Mesendoderm (in vitro differentiated cells): ENCODE measurements at regions not wholly inside any gene's neighbourhood (a gene's known extent, or its start where the extent isn't known, plus 50 kb on each side); places are given as distances from the start of the nearest gene placed in this dataset.

Experiments
- DNase-seq: peaks from one replicate; pipeline ENCODE4 v3.0.0; 2013
- H2AK5ac ChIP-seq: 2 replicates; pipeline ENCODE4 v1.6.1; 2013; ENCODE audit warnings: low read length, inconsistent platforms
- H2BK120ac ChIP-seq: 2 replicates; pipeline ENCODE4 v1.6.1; 2013; ENCODE audit warnings: low read depth, mild to moderate bottlenecking, low read length, moderate library complexity, mixed read lengths
- H2BK15ac ChIP-seq: replicated peaks from 2 replicates; pipeline ENCODE4 v1.6.1; 2013; ENCODE audit warnings: low read depth, mild to moderate bottlenecking, moderate library complexity
- H2BK5ac ChIP-seq: 2 replicates; pipeline ENCODE4 v1.6.1; 2013; ENCODE audit warnings: low read length, inconsistent platforms
- H3K18ac ChIP-seq: 2 replicates; pipeline ENCODE4 v1.6.1; 2013; ENCODE audit warnings: mild to moderate bottlenecking, low read length, mixed read lengths
- H3K23ac ChIP-seq: one replicate; pipeline ENCODE4 v1.6.1; 2013; ENCODE audit warnings: low read length
- H3K27ac ChIP-seq: 2 replicates; pipeline ENCODE4 v1.5.1; 2013; ENCODE audit warnings: low read depth, mild to moderate bottlenecking, inconsistent platforms, low read length, moderate library complexity
- H3K27me3 ChIP-seq: 2 replicates; pipeline ENCODE4 v1.6.1; 2013; ENCODE audit warnings: low read length, control low read depth, mild to moderate bottlenecking, inconsistent platforms; ENCODE audit not compliant: insufficient read depth, poor library complexity
- H3K36me3 ChIP-seq: 2 replicates; pipeline ENCODE4 v1.6.1; 2013; ENCODE audit warnings: low read length, inconsistent platforms; ENCODE audit not compliant: control insufficient read depth, insufficient read depth
- H3K4ac ChIP-seq: one replicate; pipeline ENCODE4 v1.6.1; 2013; ENCODE audit warnings: low read depth, mild to moderate bottlenecking, low read length, moderate library complexity
- H3K4me1 ChIP-seq: 2 replicates; pipeline ENCODE4 v1.6.1; 2013; ENCODE audit warnings: low read depth, low read length, inconsistent platforms; ENCODE audit not compliant: control insufficient read depth
- H3K4me2 ChIP-seq: 2 replicates; pipeline ENCODE4 v1.6.1; 2013; ENCODE audit warnings: low read length
- H3K4me3 ChIP-seq: 2 replicates; pipeline ENCODE4 v1.5.1; 2013; ENCODE audit warnings: mild to moderate bottlenecking, low read length
- H3K56ac ChIP-seq: one replicate; pipeline ENCODE4 v1.6.1; 2013; ENCODE audit warnings: low read length
- H3K79me1 ChIP-seq: 2 replicates; pipeline ENCODE4 v1.6.1; 2013; ENCODE audit warnings: low read length, inconsistent platforms
- H3K79me2 ChIP-seq: 2 replicates; pipeline ENCODE4 v1.6.1; 2013; ENCODE audit warnings: mild to moderate bottlenecking, low read length; ENCODE audit not compliant: control insufficient read depth, insufficient read depth
- H3K9ac ChIP-seq: 2 replicates; pipeline ENCODE4 v1.6.1; 2013; ENCODE audit warnings: low read length, inconsistent platforms
- H4K5ac ChIP-seq: one replicate; pipeline ENCODE4 v1.6.1; 2013; ENCODE audit warnings: low read length
- H4K8ac ChIP-seq: one replicate; pipeline ENCODE4 v1.6.1; 2013; ENCODE audit warnings: low read depth, mild to moderate bottlenecking, control low read depth, low read length, moderate library complexity
- WGBS: extraction: QIAGEN DNeasy Blood & Tissue Kit; methylation state at CpG from one replicate; pipeline ENCODE4 v1.1.7; 2013; ENCODE audit warnings: low lambda C conversion rate, missing lambda C conversion rate; ENCODE audit not compliant: insufficient coverage; ENCODE audit errors: extremely low coverage; 5-methylcytosine and 5-hydroxymethylcytosine counted together

DNA sequence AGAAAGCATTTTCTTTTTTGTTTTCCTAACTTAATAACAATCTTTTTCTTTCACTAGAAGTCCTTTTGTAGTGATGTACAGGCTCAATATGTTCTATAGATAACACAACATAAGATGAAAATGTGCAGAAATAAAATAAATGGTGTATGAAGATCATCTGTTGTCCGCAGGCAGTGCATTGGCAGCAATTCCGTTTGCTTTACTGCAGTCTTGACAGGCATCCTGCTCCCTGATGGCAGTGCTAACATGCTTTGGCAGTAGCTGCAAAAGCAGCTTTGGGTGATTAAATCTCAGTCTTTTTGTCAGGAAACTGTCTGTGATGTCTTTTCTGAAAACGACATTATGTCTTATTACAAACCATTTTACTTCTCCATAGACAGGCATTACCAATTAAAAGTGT, 131.4 kb downstream of the TRAM1L1 start:
- no peaks in the 10 kb centered on the region for H3K4me1 ChIP-seq
- no peaks in the 10 kb centered on the region for H3K79me1 ChIP-seq
- no peak overlapping the region for H4K5ac ChIP-seq
- WGBS, result no CpG with 5 or more reads among the region's 3 CpGs
- H3K4me2 ChIP-seq, result no peak overlapping the region
- no peak overlapping the region for H3K9ac ChIP-seq
- H3K4ac ChIP-seq, result no peak overlapping the region
- H4K8ac ChIP-seq, result no peak overlapping the region
- H2BK5ac ChIP-seq, result no peak overlapping the region
- H2BK15ac ChIP-seq, result no peak overlapping the region
- H3K23ac ChIP-seq, result no peak overlapping the region
- H3K18ac ChIP-seq, result no peak overlapping the region
- H2AK5ac ChIP-seq, result no peak overlapping the region
- no peak overlapping the region for H3K4me3 ChIP-seq
- no peaks in the 10 kb centered on the region for H3K27me3 ChIP-seq
- H3K79me2 ChIP-seq, result no peaks in the 10 kb centered on the region
- H3K27ac ChIP-seq, result no peak overlapping the region
- no peak overlapping the region for H3K56ac ChIP-seq
- no peak for DNase-seq
- H3K36me3 ChIP-seq, result no peaks in the 10 kb centered on the region
- no peak overlapping the region for H2BK120ac ChIP-seq

DNA sequence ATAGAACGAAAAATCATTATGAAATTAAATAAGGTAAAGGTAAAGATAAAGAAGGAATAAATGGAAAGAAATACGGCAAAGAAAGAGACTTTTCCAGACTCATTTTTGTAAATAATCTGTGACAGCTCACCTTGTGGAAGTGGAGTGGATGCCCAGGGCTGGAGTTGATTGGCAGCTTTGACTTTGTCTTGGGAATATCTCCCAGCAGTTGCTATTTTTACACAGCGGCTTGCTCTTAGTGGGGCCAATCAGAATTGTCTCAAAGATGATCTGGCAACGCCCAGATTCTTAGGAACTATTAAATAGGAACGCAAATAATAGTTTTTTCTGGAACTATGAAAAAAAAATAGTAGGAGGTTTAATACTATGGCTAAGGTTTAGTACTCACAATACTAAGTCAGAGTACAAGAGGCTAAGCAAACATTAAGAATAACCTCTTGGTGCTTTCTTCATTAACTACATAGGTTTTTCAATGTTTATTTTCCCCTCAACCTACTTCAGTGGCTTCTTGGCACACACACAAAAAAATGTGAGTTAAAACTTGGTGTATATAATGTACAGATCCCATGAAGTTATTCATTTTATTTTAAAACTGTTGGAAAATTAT, 132.7 kb downstream of the TRAM1L1 start:
- Histone ChIP-seq H2BK5ac (no peak overlapping the region), H3K4me1 (no peaks in the 10 kb centered on the region), H3K79me1 (no peaks in the 10 kb centered on the region), H3K18ac (no peak overlapping the region), H3K4me3 (no peak overlapping the region), H2BK120ac (no peak overlapping the region), H3K4me2 (no peak overlapping the region), H3K23ac (no peak overlapping the region), H3K79me2 (no peaks in the 10 kb centered on the region), H4K8ac (no peak overlapping the region), H2BK15ac (no peak overlapping the region), H3K27me3 (no peaks in the 10 kb centered on the region), H2AK5ac (no peak overlapping the region), H4K5ac (no peak overlapping the region), H3K9ac (no peak overlapping the region), H3K36me3 (no peaks in the 10 kb centered on the region), H3K27ac (no peak overlapping the region), H3K4ac (no peak overlapping the region), H3K56ac (no peak overlapping the region)
- DNase-seq, result no peak
- 100% methylated on average over 2 of the region's 5 CpGs for WGBS

- Histone ChIP-seq H4K8ac (no peak overlapping the region), H3K4me1 (no peaks in the 10 kb centered on the region), H3K23ac (no peak overlapping the region), H2BK120ac (no peak overlapping the region), H3K79me1 (no peaks in the 10 kb centered on the region), H3K56ac (no peak overlapping the region), H3K4me3 (no peak overlapping the region), H3K27me3 (no peaks in the 10 kb centered on the region), H3K36me3 (no peaks in the 10 kb centered on the region), H3K4ac (no peak overlapping the region), H2AK5ac (no peak overlapping the region), H3K9ac (no peak overlapping the region), H2BK5ac (no peak overlapping the region), H4K5ac (no peak overlapping the region), H3K4me2 (no peak overlapping the region), H3K27ac (no peak overlapping the region), H3K18ac (no peak overlapping the region), H2BK15ac (no peak overlapping the region), H3K79me2 (no peaks in the 10 kb centered on the region)
- no CpG with 5 or more reads among the region's 4 CpGs for WGBS
- DNase-seq, result no peak
Observed at GRCh38 chr4:116949856-116950255, 135.5 kb downstream of the TRAM1L1 start.

DNA sequence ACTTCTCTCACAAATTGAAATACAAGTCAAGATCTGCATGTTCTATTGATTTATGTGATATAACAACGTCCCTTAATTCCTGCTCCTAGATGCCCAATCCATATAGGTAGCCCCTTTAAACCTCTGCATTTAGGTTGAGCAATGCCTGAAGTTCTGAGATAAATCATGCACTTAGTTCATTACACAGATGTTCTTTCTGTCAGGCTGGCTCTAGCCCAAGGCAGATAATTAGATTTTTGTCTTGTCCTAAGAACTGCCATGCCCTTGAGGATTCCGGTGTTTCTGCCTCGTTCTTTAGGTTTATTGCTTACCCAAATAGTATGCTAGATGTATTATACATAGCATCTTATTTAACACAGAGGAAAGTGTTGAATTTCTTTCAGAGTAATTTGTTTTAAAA, 143.1 kb downstream of the TRAM1L1 start:
- no peak overlapping the region for H3K27ac ChIP-seq
- no peak overlapping the region for H4K5ac ChIP-seq
- no peak for DNase-seq
- H3K9ac ChIP-seq, result no peak overlapping the region
- no peak overlapping the region for H3K4me3 ChIP-seq
- H4K8ac ChIP-seq, result no peak overlapping the region
- WGBS, result no CpG with 5 or more reads among the region's 3 CpGs
- no peak overlapping the region for H2BK5ac ChIP-seq
- no peak overlapping the region for H3K4ac ChIP-seq
- H3K56ac ChIP-seq, result no peak overlapping the region
- no peaks in the 10 kb centered on the region for H3K79me1 ChIP-seq
- H3K4me1 ChIP-seq, result no peaks in the 10 kb centered on the region
- no peaks in the 10 kb centered on the region for H3K79me2 ChIP-seq
- H3K36me3 ChIP-seq, result no peaks in the 10 kb centered on the region
- no peak overlapping the region for H2BK15ac ChIP-seq
- no peak overlapping the region for H3K23ac ChIP-seq
- no peaks in the 10 kb centered on the region for H3K27me3 ChIP-seq
- H3K4me2 ChIP-seq, result no peak overlapping the region
- H2AK5ac ChIP-seq, result no peak overlapping the region
- H2BK120ac ChIP-seq, result no peak overlapping the region
- H3K18ac ChIP-seq, result no peak overlapping the region

DNA sequence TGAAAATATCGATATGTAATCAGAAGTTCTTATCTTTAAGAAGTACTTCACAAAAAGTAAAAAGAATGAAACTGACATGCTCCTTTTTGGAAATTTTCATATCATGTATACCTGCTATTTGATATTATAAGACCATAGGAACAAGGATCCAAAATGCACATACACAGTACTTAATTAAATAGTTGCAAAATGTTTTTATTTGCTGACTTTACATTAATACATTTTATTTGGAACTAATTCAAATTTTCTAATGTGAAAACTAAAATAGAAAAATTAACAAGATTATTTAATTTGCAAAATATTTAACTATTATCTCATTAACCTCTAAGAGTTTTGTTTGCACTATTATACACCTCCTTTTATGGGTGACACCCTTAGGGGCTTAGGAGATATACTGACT, 155.0 kb downstream of the TRAM1L1 start:
- H3K79me1 ChIP-seq, result no peaks in the 10 kb centered on the region
- H3K4me3 ChIP-seq, result no peak overlapping the region
- no peak overlapping the region for H3K4ac ChIP-seq
- H3K27ac ChIP-seq, result no peak overlapping the region
- H3K56ac ChIP-seq, result no peak overlapping the region
- DNase-seq, result no peak
- no peak overlapping the region for H3K23ac ChIP-seq
- no CpG with 5 or more reads among the region's 1 CpG for WGBS
- H2BK120ac ChIP-seq, result no peak overlapping the region
- H3K4me2 ChIP-seq, result no peak overlapping the region
- no peak overlapping the region for H2BK15ac ChIP-seq
- H3K9ac ChIP-seq, result no peak overlapping the region
- no peak overlapping the region for H2AK5ac ChIP-seq
- H3K27me3 ChIP-seq, result no peaks in the 10 kb centered on the region
- no peaks in the 10 kb centered on the region for H3K36me3 ChIP-seq
- H3K79me2 ChIP-seq, result no peaks in the 10 kb centered on the region
- no peak overlapping the region for H4K5ac ChIP-seq
- H4K8ac ChIP-seq, result no peak overlapping the region
- H2BK5ac ChIP-seq, result no peak overlapping the region
- H3K18ac ChIP-seq, result no peak overlapping the region
- H3K4me1 ChIP-seq, result no peaks in the 10 kb centered on the region

- Histone ChIP-seq H4K5ac (no peak overlapping the region), H3K79me2 (no peaks in the 10 kb centered on the region), H2BK5ac (no peak overlapping the region), H3K27me3 (no peaks in the 10 kb centered on the region), H2BK120ac (no peak overlapping the region), H3K36me3 (no peaks in the 10 kb centered on the region), H3K79me1 (no peaks in the 10 kb centered on the region), H3K4me2 (no peak overlapping the region), H2AK5ac (no peak overlapping the region), H3K9ac (no peak overlapping the region), H4K8ac (no peak overlapping the region), H3K18ac (no peak overlapping the region), H3K4me1 (no peaks in the 10 kb centered on the region), H3K27ac (no peak overlapping the region), H3K56ac (no peak overlapping the region), H2BK15ac (no peak overlapping the region), H3K4ac (no peak overlapping the region), H3K23ac (no peak overlapping the region), H3K4me3 (no peak overlapping the region)
- peak; percentile 23 for DNase-seq
- no CpG with 5 or more reads among the region's 2 CpGs for WGBS
Observed at GRCh38 chr4:116926631-116927295, 158.6 kb downstream of the TRAM1L1 start.
